GM21360 (cell line): ENCODE measurements at regions not wholly inside any gene's neighbourhood (a gene's known extent, or its start where the extent isn't known, plus 50 kb on each side); places are given as distances from the start of the nearest gene placed in this dataset.

Experiments
- ATAC-seq: cut with Tn5 transposase; IDR thresholded peaks from one replicate; pipeline ENCODE4 v1.9.1; 2021; ENCODE audit warnings: mild to moderate bottlenecking, moderate library complexity; ENCODE audit not compliant: unreplicated experiment

DNA sequence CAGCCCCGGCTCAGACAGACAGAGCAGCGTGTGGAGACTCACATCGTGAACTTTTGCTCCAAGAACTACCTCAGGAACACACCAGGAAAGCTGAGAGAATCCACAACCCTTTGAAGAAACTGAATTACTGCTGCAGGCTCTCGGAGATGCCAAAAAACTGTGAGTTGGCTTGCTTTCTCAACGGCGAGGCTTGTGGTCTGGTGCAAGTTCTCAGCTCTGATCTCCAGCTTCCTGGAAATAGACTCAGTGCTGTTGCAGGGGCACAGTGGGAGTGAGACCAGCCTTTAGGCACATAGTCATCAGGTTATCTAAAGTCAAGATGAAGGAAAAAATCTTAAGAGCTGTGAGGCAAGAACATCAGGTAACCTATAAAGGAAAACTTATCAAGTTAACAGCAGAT lies 273.7 kb upstream of the LRATD1 start:
- no peak for ATAC-seq

DNA sequence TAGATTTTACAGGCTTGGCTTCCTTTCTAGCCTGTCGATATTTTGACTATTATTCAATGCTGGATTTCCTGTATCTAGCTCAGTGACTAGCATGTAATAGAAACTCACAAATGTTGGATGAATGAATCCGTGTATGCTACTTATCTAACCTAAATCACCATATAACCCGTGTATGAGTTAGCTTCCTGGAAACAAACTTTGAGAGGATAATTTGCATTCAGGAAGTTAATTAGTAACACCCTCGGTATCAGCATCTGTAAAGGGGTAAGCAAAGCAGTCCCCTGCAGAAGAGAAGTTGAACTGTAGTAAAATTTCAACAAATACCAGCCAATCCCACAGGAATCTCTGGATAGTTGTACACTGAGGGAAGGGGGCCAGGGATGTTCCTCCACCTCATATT lies 269.4 kb upstream of the LRATD1 start:
- ATAC-seq: no peak

DNA sequence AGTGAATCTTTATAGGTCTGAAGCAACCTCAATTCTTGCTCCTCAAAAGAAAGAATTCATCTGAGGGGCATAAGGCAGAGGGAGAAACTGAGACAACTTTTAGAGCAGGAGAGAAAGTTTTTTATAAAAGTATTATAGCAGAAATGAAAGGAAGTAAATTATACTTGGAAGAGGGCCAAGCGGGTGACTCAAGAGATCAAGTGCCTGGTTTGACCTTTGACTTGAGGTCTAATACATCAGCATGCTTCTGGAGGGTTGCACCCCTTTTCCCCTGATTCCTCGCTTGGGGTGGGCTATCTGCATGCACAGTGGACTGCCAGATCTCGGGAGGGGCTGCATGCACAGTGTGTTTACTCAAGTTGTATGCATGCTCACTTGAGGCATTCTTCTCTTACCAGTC lies 268.5 kb upstream of the LRATD1 start:
- ATAC-seq: no peak

DNA sequence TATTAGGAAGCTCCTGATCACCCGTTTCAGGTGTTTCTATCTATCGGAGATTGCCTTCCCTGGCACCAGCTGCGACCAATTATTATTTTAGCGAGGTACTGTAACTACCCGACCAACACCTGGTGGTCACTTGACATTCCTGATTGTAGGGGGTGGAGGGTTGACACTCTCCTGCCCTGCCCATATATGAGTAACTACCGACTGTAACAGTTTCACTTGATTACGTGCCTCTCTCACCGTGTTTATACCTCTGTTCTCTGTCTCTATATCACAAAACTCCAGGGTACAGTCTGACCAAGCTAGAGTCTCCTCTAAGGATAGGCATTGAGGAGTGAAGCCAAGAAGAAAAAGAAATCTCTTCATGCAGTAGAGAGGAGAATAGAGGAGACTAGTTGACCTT lies 268.0 kb upstream of the LRATD1 start:
- no peak for ATAC-seq

DNA sequence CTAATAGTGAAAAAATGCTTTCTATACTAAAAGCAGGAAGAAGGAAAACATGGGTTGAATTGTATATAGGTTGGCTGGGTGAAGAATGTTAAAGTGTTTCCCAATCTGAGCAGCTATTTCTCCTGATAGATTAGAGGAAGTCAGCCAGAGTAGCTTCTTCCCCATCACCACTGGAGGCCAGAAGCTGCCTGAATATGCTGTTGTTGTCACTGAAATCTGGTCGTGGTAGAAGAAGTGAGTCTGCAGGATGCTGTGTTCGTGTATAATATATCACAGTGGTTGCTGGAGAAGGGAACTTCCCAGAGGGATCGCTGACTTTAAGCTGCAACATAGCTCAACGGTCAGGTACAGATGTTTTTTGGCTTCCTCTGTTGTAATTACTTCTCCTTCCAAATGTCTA lies 247.5 kb upstream of the LRATD1 start:
- no peak for ATAC-seq

DNA sequence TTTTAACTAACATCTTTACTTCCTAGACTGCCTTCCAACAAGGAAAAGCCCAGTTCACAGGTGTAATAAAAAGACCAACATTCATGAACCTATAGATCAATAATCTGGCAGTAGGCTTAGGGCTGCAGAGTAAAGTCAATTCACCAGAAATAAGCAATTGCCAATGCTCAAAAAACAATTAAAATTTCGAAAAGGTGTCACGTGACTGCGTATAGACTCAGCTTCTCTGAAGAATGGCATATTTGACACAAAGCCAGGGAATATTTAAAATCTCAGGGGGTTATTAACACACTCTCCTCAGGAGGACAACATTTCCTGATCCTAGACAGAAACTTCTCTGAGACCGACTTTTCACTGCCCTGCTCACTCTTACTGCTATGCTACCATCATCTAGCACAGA lies 245.2 kb upstream of the LRATD1 start:
- no peak for ATAC-seq

DNA sequence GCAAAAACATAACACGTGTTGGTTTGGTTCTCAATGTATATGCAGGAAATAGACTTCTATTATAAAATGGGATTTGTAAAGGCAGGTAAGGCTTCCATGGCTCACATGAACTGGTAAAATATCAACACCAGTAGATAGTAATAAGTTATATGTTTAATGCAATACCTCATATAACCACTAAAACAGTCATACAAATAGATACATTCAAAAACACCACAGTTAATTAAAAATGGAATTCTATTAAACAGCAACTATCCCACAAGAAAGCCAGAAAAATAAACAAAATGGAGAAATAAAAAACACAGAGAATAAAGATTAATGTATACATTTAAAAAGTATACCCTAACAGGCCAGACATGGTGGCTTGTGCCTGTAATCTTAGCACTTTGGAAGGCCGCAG lies 243.8 kb upstream of the LRATD1 start:
- no peak for ATAC-seq

DNA sequence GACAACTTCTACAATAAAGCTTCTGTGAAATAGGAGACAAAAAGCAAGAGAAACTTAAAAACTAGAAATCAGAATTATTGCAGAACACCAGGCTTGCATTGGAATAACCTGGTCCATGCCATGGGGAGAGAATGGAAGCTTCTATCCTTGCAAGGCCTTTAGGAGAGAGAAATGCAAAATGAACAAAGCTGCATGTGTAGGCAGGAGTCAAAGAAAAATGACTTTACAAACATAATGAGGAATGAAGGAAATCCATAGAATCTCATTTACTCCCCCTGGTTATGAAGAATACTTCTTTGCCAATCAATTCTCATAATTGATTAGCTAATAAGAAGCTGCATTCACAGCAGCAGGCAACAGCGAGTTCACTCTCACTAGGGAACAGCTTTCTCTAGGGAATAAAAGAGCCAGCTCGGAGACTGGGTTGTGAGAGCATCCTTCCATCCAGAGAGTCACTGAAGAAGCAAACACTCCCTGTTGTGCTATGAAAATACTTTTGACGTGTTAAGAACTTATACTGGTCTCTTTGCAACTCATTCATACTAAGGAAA lies 235.9 kb upstream of the LRATD1 start:
- ATAC-seq: no peak

DNA sequence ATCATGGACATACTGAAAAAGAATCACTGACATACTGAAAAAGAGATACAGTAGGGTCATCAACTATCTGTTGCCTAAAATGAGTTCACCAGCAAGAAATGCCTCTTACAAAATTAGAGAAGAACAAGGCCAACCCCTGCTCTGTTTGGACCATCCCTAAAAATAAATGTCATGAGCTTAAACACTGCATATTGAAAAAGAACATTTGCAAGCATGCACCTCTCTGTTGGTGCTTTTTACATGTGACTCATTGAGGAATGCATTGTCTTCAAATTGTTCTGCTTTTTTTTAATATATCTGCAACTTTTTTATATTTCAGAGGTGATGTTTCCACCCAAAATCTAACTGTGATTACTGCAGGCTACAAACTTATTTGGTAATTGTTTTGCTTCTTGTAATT lies 233.9 kb upstream of the LRATD1 start:
- ATAC-seq: no peak

DNA sequence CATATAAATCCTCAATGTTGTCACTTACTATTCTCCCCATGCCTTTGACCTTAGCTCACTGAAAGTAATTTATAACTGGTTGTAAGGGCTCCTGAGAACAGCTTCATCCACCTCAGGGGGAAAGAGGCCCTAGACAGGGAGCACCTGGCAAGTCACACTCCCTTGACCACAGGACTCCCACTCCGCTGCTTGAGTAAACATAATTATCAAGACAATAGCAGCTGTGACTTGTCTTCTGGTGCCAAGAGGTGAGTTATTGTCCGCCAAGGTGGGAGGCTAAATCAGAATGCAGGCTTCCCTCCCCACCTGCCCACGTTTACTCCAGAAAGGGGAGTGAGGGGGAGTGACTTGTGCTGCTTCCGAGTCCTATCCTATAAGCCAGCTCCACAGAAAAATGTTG lies 230.6 kb upstream of the LRATD1 start:
- no peak for ATAC-seq

DNA sequence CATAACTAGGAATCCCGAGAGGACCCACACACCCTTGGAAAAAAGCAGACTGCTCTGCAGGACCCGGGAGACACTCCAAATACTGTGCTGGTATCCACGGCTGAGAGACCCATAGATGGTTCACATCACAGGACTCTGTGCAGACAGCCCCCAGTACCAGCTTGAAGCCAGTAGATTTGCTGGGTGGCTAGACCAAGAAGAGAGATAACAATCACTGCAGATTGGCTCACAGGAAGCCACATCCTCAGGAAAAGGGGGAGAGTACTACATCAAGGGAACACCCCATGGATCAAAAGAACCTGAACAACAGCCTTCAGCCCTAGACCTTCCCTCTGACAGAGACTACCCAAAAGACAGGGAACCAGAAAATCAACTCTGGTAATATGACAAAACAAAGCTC lies 223.8 kb upstream of the LRATD1 start:
- ATAC-seq: no peak

DNA sequence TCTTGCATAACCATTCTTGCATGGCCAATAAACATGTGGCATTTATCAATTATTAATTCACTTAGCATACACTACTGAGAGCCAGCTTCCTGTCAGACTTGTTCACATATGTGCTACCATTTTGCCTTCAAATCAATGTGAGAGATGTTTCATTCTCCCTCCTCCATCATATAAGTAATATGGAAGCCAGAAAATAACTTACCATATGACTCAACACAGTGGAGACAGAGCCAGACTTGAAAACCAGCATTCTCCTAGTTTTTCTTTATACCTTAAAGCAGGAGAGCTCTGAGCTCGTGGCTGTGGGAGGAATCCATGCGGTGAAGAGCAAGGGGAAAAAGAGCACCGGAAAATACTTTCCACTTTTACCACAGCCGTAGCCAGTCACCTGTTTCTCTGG lies 215.0 kb upstream of the LRATD1 start:
- ATAC-seq: no peak

DNA sequence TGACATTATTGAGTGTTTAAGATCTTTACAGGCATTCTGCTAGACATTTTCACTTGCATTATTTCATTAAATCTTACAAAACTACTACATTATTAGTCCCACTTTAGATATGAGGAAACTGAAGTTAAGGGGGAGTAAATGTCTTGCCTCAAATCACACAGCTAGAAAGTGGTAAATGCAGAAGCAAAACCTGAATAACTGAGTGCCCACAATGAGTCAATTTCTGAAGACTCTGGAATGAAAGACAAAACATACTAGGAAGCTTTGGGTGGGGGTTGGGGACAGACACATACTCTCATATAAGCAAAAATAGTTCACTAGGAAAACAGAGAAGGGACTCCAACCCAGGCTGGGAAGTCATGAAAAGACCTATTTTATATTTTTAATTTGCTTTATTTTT lies 214.4 kb upstream of the LRATD1 start:
- no peak for ATAC-seq

DNA sequence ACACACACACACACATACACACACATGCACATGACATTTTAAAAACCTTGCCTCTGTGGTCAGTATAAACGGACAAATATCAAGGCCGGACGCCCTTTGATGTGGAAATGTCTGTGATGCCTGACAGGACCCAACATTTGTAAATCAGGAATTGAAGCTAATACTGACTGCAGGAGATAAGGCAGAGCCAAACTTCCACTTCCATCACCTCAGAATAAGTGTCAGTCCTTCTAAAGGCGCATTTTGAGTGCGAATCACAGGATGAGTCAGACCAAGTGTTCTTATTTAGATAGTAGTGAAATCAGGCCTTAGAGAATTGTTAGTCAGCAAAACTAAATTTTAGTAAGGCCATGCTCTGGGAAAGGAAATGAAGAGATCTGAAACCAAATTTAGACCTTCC lies 211.7 kb upstream of the LRATD1 start:
- no peak for ATAC-seq

DNA sequence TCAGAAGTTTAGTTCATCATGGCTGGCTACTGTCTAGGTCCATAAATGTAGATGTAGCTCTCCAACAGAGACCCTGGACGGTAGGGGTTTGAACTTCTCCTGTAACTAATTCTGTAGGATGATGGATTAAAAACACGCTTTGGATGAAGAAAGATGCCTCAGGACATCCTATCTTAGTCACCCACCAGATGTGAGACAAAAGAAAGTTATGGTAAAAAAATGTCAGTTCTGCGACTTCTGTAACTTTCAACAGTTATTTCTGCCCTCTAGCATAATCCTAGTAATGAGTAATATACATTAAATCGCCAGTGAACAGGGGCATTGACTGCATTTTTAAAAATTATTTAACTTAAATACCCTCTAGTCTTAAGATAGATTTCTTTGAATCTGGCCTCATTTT lies 210.1 kb upstream of the LRATD1 start:
- ATAC-seq: no peak

DNA sequence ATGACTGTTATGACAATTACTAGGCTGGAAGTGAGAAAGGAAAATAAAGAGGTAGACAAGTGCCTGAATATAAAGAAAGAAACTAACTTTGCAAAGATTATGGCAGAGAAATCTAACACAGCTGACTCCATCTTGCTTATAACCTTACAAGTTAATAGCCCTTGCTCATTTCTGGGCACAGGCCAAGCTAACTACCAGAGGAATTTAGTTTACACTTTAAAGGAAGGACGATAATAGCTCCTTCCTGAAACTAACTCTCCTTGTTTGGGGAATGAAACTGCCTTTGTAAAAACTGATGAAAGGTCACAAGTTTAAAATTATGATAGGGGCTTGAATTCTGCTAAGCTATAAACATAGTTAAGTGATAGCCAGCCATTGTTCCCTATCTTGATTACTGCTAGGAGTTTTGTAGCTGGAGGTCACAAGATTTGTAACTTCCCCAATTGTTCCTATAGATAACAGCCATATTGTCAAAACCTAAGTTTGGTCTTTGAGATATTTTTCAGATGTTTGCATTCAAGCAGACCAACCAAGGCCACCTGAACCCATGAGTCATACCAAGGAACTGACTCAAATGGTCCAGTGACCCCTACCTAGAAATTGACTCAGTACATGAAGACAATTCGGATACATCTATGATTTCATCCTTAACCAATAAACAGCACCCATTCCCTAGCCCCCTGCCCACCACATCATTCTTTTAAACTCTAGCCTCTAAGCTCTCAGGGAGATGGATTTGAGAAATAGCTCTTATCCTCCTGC lies 209.2 kb upstream of the LRATD1 start:
- no peak for ATAC-seq

DNA sequence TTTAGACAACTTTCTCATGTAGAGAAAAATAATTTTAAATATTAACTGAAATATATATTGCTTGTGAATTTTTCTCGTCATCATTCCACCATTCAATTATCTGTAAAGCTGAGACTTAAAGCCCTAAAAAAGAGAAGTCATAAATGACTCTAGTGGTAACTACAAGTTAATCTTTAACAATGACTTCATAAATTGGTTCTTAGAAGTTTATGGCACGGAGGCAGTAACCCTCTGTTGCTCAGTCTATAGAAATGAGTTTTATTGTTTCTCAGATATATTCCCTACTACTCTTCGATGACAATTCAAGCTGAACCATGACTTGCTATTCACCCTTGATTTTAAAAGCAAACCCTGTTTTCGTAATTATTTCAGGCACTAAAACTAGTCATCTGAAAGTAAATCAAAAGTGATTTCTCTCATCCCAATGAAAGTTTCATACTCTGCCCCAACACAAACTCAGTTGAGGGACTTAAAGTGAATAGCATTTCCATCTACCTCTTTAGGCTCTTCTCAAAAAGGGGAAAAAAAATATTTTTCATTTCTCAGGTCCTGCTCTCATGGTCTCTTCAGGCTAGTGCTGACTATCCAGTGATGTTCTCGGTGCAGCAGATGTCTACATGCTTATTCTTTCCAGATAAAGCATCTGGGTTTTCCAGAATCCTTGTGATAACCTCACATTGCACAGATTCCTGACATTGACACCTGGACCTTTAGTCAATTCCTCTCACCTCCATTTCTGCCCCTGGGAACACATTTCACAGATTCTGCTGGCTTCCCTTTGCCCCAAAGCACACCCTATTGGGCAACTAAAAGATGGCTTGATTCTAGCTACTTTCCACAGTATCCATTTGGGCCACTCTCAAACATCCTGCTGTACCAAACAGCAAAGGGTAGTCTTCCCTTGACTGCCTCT lies 207.8 kb upstream of the LRATD1 start:
- ATAC-seq: no peak

DNA sequence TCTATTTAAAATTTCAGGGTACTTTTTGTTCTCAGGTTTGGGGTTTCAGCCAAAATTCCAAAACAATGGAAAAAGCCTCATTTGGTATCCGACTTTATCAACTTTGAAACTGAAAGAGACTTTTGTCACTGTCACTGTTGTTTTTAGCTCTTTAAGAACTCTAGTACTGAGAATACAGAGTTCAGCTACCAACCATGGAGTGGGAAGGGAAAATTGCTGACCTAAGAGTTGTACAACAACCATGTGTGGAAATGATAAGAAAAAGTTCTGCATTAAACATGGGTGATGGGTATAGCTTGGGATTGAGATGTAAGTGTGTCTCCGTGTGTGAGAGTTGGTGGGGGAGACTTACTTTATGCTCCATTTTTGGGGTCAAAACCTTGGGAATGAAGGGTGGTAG lies 206.6 kb upstream of the LRATD1 start:
- ATAC-seq: no peak

DNA sequence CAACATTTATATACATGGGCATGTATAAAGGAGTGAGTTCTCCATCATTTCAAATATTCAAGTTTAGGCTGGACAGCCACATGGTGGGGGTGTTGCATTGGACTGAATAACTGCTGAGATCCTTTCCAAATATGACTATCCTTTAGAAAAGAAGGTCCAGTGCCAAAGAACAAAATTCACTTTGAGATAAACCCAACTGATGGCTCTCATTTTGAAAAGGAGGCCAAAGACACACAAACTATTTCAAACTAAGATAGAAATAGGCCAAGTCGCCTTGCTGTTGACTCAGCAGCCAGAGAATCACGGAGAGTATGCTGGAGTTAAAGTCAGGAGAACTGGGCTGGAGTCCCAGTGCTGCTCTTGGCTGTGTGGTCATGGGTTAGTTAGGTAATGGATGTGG lies 204.5 kb upstream of the LRATD1 start:
- ATAC-seq: no peak

DNA sequence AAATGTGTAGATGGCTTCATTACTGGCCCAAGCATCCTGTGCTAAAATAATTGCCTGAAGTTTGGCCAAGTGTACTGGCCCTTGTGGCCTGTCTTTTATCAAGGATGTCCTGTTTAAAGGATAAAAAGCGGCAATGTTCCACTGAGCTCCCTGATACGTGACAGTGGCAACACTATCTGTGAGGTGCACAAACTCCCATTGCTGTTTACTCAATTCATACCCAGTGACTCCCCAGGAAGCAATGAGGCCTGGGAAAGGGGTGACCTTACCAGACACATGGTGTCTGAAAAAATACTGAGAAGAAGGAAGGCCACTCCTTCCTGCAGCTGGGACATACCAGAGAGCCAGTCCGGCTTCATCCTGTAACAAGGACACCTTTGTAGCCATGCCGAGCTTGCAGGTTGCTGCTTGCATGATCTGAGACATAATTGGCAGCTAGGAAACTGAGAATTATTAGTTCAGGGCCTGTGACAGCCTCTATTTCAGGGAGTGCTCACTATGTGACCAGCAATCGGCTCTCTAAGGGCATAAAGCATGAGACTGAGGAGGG lies 198.5 kb upstream of the LRATD1 start:
- no peak for ATAC-seq

DNA sequence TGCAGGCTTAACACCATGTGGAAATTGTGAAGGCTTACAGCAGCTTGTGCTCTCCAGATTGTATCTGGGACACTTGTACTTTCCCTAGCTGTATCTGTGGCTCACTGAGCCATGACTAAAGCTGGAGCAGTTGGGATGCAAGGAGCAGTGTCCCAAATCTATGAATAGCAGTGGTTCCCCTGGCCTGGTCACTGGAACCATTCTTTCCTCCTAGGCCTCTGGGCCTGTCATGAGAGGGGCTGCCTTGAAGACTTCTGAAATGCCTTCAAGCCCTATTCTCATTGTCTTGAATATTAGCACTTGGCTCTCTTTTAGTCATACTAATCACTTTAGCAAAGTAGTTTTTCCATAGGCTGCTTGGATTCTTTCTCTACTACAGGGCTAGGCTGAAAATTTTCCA lies 186.8 kb upstream of the LRATD1 start:
- ATAC-seq: no peak

DNA sequence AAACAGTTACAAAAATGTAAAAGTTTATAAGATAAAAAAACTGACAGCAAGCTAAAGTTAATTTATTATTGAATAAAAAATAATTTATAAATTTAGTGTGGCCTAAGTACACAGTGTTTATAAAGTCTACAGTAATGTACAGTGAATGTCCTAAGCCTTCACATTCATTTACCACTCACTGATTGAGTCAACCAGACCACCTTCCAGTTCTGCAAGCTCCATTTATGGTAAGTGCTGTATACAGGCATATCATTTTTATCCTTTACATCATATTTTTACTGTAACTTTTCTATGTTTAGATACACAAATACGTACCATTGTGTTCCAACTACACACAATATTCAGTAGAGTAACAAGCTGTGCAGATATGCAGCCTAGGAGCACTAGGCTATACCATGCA lies 184.2 kb upstream of the LRATD1 start:
- ATAC-seq: no peak
